COR-L47 (cell line): ENCODE measurements at regions not wholly inside any gene's neighbourhood (a gene's known extent, or its start where the extent isn't known, plus 50 kb on each side); places are given as distances from the start of the nearest gene placed in this dataset.

ENCODE experiments used
- DNase-seq: peaks from one replicate; lab custom pipeline; 2025; lab: John Stamatoyannopoulos, UW

GRCh38 chr2:196249171-196249570 lies 77.8 kb upstream of the STK17B start:
- no peak for DNase-seq

GRCh38 chr2:196249860-196250259 lies 78.5 kb upstream of the STK17B start:
- no peak for DNase-seq

DNA sequence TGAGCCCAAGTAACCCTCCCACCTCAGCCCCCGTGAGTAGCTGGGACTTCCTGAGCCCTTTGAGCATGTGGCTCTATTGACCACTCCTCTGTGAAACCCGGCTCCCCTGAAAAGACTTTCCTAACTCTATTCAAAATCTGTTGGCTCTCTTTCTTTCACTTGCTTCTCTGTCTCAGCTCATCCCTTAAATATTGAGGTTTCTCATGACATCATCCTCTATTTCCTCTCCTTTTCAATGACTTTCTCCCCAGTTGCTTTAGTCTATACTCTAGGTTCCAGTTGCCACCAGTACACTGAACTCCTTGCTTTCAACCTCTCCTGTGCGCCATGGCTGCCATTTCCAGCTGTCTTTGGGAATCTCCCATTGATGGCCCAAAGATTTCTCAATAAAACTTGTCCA lies 79.8 kb upstream of the STK17B start:
- DNase-seq: no peak

DNA sequence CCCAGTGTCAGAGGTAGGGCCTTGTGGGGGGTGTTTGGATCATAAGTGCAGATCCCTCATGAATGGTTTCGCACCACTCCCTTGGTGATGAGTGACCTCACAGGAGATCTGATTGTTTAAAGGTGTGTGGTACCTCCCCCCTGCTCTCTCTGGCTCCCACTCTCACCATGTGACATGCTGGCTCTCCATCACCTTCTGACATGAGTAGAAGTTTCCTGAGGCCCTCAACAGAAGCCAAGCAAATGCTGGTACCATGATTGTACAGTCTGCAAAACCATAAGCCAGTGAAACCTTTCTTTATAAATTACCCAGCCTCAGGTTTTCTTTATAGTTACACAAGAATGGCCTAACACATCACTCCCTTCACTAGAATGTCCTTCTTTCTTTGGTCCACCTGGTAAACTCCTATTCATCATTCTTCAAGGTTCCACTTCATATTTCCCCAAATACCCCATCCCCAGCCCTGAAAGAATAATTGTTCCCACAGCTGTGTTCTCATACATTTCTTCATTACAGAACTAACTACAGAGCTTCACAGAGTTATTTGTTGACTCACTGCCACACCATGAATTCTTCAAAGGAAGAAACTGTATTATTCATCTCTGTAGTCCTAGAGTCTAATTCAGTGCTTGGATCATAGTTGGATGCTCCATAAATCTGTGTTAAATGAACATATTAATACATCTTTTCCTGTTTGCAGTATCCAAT lies 81.2 kb upstream of the STK17B start:
- DNase-seq: no peak

GRCh38 chr2:196253116-196253480 lies 81.7 kb upstream of the STK17B start:
- no peak for DNase-seq

GRCh38 chr2:196256585-196256984 lies 85.2 kb upstream of the STK17B start:
- no peak for DNase-seq

GRCh38 chr2:196257086-196257485 lies 85.7 kb upstream of the STK17B start:
- no peak for DNase-seq

DNA sequence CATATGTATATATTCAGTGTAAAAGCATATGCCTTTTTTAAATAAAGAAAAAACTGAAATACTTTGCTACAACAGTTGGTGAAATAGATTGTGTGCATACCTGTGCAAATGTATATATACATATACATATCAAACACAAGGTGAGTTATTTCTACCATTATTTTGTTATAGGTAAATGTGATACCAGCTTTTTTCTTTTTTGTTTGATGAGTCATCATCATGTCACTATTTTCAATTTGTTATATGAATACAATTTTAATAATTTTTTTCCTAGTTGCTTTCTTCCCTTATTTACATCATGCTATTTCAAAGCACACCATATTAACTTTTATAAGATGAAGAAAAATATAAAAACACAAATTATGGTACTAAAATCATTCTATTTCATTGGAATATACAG lies 87.0 kb upstream of the STK17B start:
- no peak for DNase-seq

GRCh38 chr2:196259507-196260481 lies 88.4 kb upstream of the STK17B start:
- no peak for DNase-seq

- no peak for DNase-seq
Measured at GRCh38 chr2:196260546-196260945, 89.2 kb upstream of the STK17B start.

- DNase-seq: no peak
Measured at GRCh38 chr2:196262606-196263005, 91.2 kb upstream of the STK17B start.

- no peak for DNase-seq
Measured at GRCh38 chr2:196263181-196263747, 91.9 kb upstream of the STK17B start.

GRCh38 chr2:196266351-196266750 lies 95.0 kb upstream of the STK17B start:
- DNase-seq: no peak

- DNase-seq: no peak
Measured at GRCh38 chr2:196266855-196267254, 95.5 kb upstream of the STK17B start.

- no peak for DNase-seq
Measured at GRCh38 chr2:196268025-196268424, 96.6 kb upstream of the STK17B start.

DNA sequence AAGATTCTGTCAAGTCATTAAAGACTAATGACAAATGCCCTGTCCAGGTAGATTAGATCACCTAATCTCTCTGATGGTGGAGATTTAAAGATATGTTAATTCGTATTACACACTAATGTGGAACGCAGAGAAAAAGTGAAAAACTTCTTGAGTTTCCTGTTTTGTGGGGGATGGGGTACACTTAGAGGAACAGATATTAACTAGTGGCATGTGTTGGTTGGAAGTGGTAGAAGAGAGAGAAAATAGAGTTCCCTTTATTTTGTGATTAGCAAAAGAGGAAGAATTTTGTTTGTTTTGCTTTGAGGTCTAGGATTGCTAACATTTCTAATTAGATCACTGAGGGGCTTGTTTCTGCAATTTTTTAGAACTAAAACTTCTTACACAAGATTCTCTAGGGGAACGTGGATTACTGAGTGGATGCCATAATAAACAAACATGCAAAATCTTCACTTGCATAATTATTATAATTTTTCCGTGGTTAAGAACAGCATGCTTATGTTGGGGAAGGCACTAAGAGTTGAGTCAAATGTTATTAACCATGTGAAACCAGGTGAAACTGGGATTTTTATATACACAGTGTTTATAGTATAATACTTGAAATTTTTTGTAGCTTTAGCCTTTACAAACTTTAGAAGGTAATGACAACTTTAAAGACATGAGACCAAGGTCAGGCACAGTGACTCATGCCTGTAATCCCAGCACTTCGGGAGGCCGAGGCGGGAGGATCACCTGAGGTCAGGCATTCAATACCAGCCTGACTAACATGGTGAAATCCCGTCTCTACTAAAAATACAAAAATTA lies 97.4 kb upstream of the STK17B start:
- DNase-seq: no peak

GRCh38 chr2:196271795-196272194 lies 100.4 kb upstream of the STK17B start:
- no peak for DNase-seq

- peak; percentile 89 for DNase-seq
Measured at GRCh38 chr2:196274387-196274809, 103.0 kb upstream of the STK17B start.

DNA sequence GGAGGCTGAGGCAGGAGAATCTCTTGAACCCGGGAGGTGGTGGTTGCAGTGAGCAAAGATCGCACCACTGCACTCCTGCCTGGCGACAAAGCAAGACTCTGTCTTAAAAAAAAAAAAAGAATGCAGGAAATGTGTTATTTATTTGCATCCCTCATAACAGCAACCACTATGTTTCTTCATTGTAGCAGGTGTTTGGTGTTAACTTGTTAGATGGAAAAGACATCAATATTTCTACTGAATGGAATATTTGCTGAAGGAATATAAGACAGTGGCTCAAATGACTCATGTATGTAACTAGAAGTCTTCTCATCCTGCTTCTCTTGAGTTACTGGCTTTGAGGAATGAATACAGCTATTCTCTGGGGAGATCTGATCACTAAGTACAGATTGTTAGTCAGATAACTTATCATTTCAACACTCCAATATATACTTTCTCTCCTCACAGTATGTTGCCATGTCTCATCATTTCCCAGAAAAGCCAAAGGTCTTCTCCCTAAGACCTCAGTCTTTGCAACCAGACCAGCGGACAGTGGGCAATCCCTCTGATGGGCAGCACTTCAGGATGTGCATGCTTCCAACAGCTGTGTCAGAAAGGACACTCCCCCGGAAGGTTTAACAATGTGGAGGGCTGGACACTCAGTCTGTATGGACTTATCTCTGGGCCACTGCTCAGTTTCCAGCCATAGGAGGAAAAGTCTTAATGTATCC lies 104.4 kb upstream of the STK17B start:
- DNase-seq: no peak

DNA sequence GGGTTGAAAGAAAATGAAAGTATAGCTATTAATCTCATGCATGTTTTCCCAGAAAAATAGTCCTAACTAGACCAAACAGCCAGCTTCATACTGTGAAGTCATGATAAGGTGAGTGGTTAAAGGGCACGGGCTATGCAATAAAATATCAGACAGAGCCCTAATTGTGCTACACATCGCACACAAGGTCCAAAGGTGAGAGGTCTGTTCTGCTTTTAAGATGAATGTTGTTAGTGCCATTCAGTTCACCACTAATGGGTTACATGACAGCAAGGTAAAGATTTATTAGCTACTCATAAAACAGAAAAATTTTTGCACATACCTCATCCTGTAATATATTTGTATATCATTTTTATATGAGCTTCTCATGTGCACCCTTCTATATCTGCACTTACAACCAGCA lies 105.0 kb upstream of the STK17B start:
- DNase-seq: no peak

GRCh38 chr2:196277002-196277401 lies 105.6 kb upstream of the STK17B start:
- DNase-seq: no peak
